IMR-90 (cell line): ENCODE measurements at regions not wholly inside any gene's neighbourhood (a gene's known extent, or its start where the extent isn't known, plus 50 kb on each side); places are given as distances from the start of the nearest gene placed in this dataset.

Source experiments
- ATAC-seq: fragments of 200-7000 bp; cut with Tn5 transposase; 2 replicates; pipeline ENCODE4 v1.9.1; 2020; ENCODE audit warnings: low read depth, mild to moderate bottlenecking, moderate library complexity
- BruUV-seq: library from RNA; stranded (reverse); fragments of 400-500 nt; replicated peaks from 2 replicates; lab custom pipeline; 2021; lab: Mats Ljungman, UMichigan
- CTCF ChIA-PET: fragments of 300-600 bp; formaldehyde crosslinking; extraction: SDS; loops from one replicate; lab custom pipeline; 2021; ENCODE audit warnings: antibody characterized with exemption; lab: Yijun Ruan, JAX
- POLR2A ChIA-PET: fragments of 300-600 bp; sonication (Branson Sonifier 250); formaldehyde crosslinking; loops from one replicate; lab custom pipeline; 2022; ENCODE audit warnings: antibody characterized with exemption; ENCODE audit not compliant: unreplicated experiment; lab: Charles Lee
- DNase-seq: peaks from one replicate; pipeline ENCODE4 v3.0.0; 2013
- H2AFZ ChIP-seq: replicated peaks from 2 replicates; pipeline ENCODE3; 2013; ENCODE audit warnings: low read length, mild to moderate bottlenecking; ENCODE audit not compliant: poor library complexity
- H2AK5ac ChIP-seq: 2 replicates; pipeline ENCODE4 v1.6.1; 2013; ENCODE audit warnings: low read depth, low read length, inconsistent platforms
- H2AK9ac ChIP-seq: replicated peaks from 2 replicates; pipeline ENCODE3; 2013; ENCODE audit warnings: mild to moderate bottlenecking, low read depth, low read length, moderate library complexity; ENCODE audit not compliant: poor library complexity
- H2BK120ac ChIP-seq: 2 replicates; pipeline ENCODE4 v1.6.1; 2013; ENCODE audit warnings: low read depth, low read length, inconsistent platforms
- H2BK15ac ChIP-seq: 3 replicates; pipeline ENCODE4 v1.6.1; 2013; ENCODE audit warnings: low read depth, low read length, inconsistent platforms
- H2BK20ac ChIP-seq: 2 replicates; pipeline ENCODE4 v1.6.1; 2013; ENCODE audit warnings: low read depth, mild to moderate bottlenecking, inconsistent platforms, low read length, moderate library complexity
- H2BK5ac ChIP-seq: 2 replicates; pipeline ENCODE4 v1.6.1; 2013; ENCODE audit warnings: mild to moderate bottlenecking, low read depth, low read length, inconsistent platforms; ENCODE audit not compliant: poor library complexity, severe bottlenecking
- H3K14ac ChIP-seq: replicated peaks from 2 replicates; pipeline ENCODE4 v1.6.1; 2013; ENCODE audit warnings: low read depth, low read length, inconsistent platforms
- H3K18ac ChIP-seq: 2 replicates; pipeline ENCODE4 v1.6.1; 2013; ENCODE audit warnings: low read depth, low read length, control low read depth
- H3K23ac ChIP-seq: 2 replicates; pipeline ENCODE4 v1.6.1; 2013; ENCODE audit warnings: low read depth, low read length, inconsistent platforms
- H3K27ac ChIP-seq: 2 replicates; pipeline ENCODE4 v1.5.1; 2013; ENCODE audit warnings: mild to moderate bottlenecking, control low read depth, low read length; ENCODE audit not compliant: insufficient read depth
- H3K27me3 ChIP-seq: 2 replicates; pipeline ENCODE4 v1.6.1; 2013; ENCODE audit warnings: low read length; ENCODE audit not compliant: control insufficient read depth, insufficient read depth
- H3K36me3 ChIP-seq: 2 replicates; pipeline ENCODE4 v1.6.1; 2013; ENCODE audit warnings: low read length, mixed read lengths; ENCODE audit not compliant: control insufficient read depth, insufficient read depth
- H3K4ac ChIP-seq: 2 replicates; pipeline ENCODE4 v1.6.1; 2013; ENCODE audit warnings: low read depth, low read length, inconsistent platforms
- H3K4me1 ChIP-seq: 2 replicates; pipeline ENCODE4 v1.6.1; 2013; ENCODE audit warnings: low read length, mixed read lengths; ENCODE audit not compliant: control insufficient read depth, insufficient read depth
- H3K4me2 ChIP-seq: 2 replicates; pipeline ENCODE4 v1.6.1; 2013; ENCODE audit warnings: low read depth, mild to moderate bottlenecking, control low read depth, low read length, moderate library complexity
- H3K4me3 ChIP-seq: 2 replicates; pipeline ENCODE4 v1.5.1; 2013; ENCODE audit warnings: low read depth, mild to moderate bottlenecking, control low read depth, low read length, moderate library complexity; ENCODE audit not compliant: insufficient read depth
- H3K56ac ChIP-seq: 2 replicates; pipeline ENCODE4 v1.6.1; 2013; ENCODE audit warnings: low read length, inconsistent platforms; ENCODE audit not compliant: insufficient read depth; ENCODE audit errors: extremely low read depth
- H3K79me1 ChIP-seq, 2 experiments: 2 replicates each; pipeline ENCODE4 v1.6.1; 2013; ENCODE audit warnings: low read length in 2 of 2, inconsistent platforms in 1 of 2, low read depth in 1 of 2
- H3K9ac ChIP-seq: 2 replicates; pipeline ENCODE4 v1.6.1; 2013; ENCODE audit warnings: low read depth, low read length, control low read depth
- H3K9me1 ChIP-seq: 2 replicates; pipeline ENCODE4 v1.6.1; 2013; ENCODE audit warnings: low read length, inconsistent platforms; ENCODE audit not compliant: insufficient read depth
- H3K9me3 ChIP-seq: 2 replicates; pipeline ENCODE4 v1.6.1; 2013; ENCODE audit warnings: low read length; ENCODE audit not compliant: control insufficient read depth, insufficient read depth
- H4K20me1 ChIP-seq: 2 replicates; pipeline ENCODE4 v1.6.1; 2013; ENCODE audit warnings: low read length, inconsistent platforms; ENCODE audit not compliant: insufficient read depth
- H4K5ac ChIP-seq: 2 replicates; pipeline ENCODE4 v1.6.1; 2013; ENCODE audit warnings: mild to moderate bottlenecking, low read depth, low read length, control low read depth
- H4K8ac ChIP-seq, 2 experiments: 2 replicates each; pipeline ENCODE4 v1.6.1; 2013; ENCODE audit warnings: low read depth in 2 of 2, low read length in 2 of 2, control low read depth in 1 of 2, inconsistent platforms in 1 of 2
- H4K91ac ChIP-seq: 2 replicates; pipeline ENCODE4 v1.6.1; 2013; ENCODE audit warnings: low read depth, low read length, inconsistent platforms; ENCODE audit not compliant: insufficient read depth
- BHLHE40 ChIP-seq: fragments of 150-350 bp; IDR thresholded peaks from 2 replicates; pipeline ENCODE4 v1.6.1; 2016; ENCODE audit warnings: mild to moderate bottlenecking, low read depth, low read length
- NFE2L2 ChIP-seq: fragments of 150-350 bp; IDR thresholded peaks from 2 replicates; pipeline ENCODE4 v1.6.1; 2016; ENCODE audit warnings: low read depth, mild to moderate bottlenecking, low read length
- POLR2A ChIP-seq: IDR thresholded peaks from 2 replicates; pipeline ENCODE4 v1.6.1; 2012; ENCODE audit warnings: mild to moderate bottlenecking, low read depth, low read length
- RAD21 ChIP-seq: IDR thresholded peaks from 2 replicates; pipeline ENCODE4 v1.6.1; 2012; ENCODE audit warnings: low read length, improper control_type of control experiment
- RCOR1 ChIP-seq: IDR thresholded peaks from 2 replicates; pipeline ENCODE4 v1.6.1; 2012; ENCODE audit warnings: mild to moderate bottlenecking, low read length, improper control_type of control experiment; ENCODE audit not compliant: insufficient replicate concordance
- SMC3 ChIP-seq: fragments of 150-350 bp; IDR thresholded peaks from 2 replicates; pipeline ENCODE4 v1.6.1; 2016; ENCODE audit warnings: low read depth, mild to moderate bottlenecking, antibody characterized with exemption, low read length, moderate library complexity
- WGBS, 2 experiments: methylation state at CpG; one replicate each; pipeline versions ENCODE4 v1.1.5 to v1.1.7; 2013; ENCODE audit warnings: missing lambda C conversion rate in 2 of 2; ENCODE audit not compliant: insufficient read length in 1 of 2; ENCODE audit errors: extremely low coverage in 2 of 2; 5-methylcytosine and 5-hydroxymethylcytosine counted together
- dilution Hi-C: fragments of 300-500 bp; cut with HindIII; formaldehyde crosslinking; loops from one replicate; pipeline ENCODE4 v1.14.3; 2018; ENCODE audit warnings: low sequenced_read_pairs; ENCODE audit not compliant: unreplicated experiment
- in situ Hi-C: fragments of 300-500 bp; cut with MboI; formaldehyde crosslinking; loops from 3 replicates; pipeline ENCODE4 v1.14.3; 2019; ENCODE audit warnings: low sequenced_read_pairs, inconsistent platforms, mixed read lengths
- intact Hi-C: fragments of 100-400 bp; cut with micrococcal nuclease; formaldehyde crosslinking; loops from 2 replicates; pipeline ENCODE4 v1.10.0; 2022

DNA sequence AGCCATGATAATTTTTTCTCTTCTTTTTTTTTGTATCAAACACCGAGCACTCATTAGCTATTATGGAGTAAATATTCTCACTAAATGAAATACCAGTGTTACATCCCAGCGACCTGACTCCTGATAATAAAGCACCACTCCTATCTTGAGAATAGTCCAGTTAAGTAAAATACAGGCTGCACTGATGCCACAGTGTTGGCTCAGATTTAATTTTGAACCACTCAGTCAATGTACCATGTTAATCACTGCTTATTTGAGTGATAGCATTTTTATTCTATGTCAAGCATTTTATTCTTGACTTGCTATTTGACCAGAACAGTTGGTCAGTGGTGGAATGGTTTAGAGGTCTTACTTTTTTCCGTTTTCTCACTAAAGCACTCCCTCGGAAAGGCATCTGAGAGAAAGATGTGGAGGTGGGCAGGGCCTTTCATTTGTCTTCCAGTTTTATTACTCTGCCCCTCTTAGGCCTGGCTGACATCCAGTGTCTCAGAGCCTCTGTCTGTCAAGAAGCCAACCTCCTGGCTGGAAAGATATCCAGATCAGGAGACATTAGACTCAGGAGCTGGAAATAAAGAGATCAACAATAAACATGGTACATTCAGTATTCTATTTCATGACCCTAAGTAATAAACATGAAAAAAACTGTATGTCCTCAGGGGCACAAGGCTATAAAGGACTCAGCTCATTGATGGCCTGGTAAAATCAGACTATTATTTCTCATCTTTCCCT lies 457.8 kb downstream of the EPM2A start:
- Histone ChIP-seq H2BK20ac (no peak overlapping the region), H4K5ac (no peak overlapping the region), H2BK5ac (no peak overlapping the region), H4K20me1 (no peaks in the 10 kb centered on the region), H3K9ac (no peak overlapping the region), H3K79me1 (no peaks in the 10 kb centered on the region), H2BK120ac (no peak overlapping the region), H3K9me1 (no peaks in the 10 kb centered on the region), H2BK15ac (no peak overlapping the region), H3K4me3 (no peak overlapping the region), H3K27me3 (no peaks in the 10 kb centered on the region), H3K56ac (no peak overlapping the region), H3K23ac (no peak overlapping the region), H2AK9ac (no peak overlapping the region), H3K27ac (no peak overlapping the region), H3K14ac (no peak overlapping the region), H3K4ac (no peak overlapping the region), H4K8ac (no peak overlapping the region), H2AFZ (no peak overlapping the region), H3K18ac (peak overlapping the region; percentile 58; the same call in 1 of the 2 replicates), H4K91ac (no peak overlapping the region), H3K36me3 (no peaks in the 10 kb centered on the region), H3K4me2 (no peak overlapping the region), H2AK5ac (no peak overlapping the region), H3K9me3 (no peaks in the 10 kb centered on the region), H3K4me1 (peaks cover 2% of the 10 kb centered on the region; the same call in 1 of the 2 replicates)
- ATAC-seq (no peak), DNase-seq (no peak)
- dilution Hi-C loops: no loop called here
- ChIA-PET CTCF (no interaction called here), POLR2A (no interaction called here)
- intact Hi-C loops: no loop called here
- BruUV-seq: no TSS peak
- in situ Hi-C loops: no loop called here
- TF ChIP-seq POLR2A (no peak), RCOR1 (no peak), SMC3 (no peak), BHLHE40 (no peak), NFE2L2 (no peak), RAD21 (no peak)
- WGBS, 2 experiments: no CpG with 5 or more reads among the region's 4 CpGs
